ENCODE measurements at regions not wholly inside any gene's neighbourhood (a gene's known extent, or its start where the extent isn't known, plus 50 kb on each side); places are given as distances from the start of the nearest gene placed in this dataset.

DNA sequence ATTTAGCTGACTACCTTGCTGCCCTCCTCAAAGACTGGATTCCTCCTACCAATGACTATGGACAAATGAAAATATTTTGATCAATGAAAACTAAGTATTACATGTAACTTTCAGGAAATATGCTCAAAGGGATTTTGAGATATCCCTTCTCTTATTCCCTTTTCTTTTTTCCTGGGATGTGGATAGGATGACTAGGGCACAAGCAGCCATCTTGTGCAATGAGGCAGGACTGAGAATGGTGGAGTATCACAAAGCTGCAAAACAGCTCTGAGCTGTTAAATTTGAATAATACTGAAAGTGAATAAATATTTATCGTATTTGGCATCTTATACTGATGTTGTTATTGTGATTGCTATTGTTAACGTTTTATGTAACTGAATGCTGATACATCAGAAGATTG is 333.1 kb upstream of the NUDT12 start:
- TF ChIP-seq CTBP1 (IDR thresholded peaks at IDR 0.05; ENCODE audit: borderline replicate concordance) (no peak), HDGF (IDR thresholded peaks at IDR 0.05; ENCODE audit: borderline replicate concordance) (no peak), FOXK2 (IDR thresholded peaks at IDR 0.05) (no peak), ELF4 (IDR thresholded peaks at IDR 0.05) (no peak), BHLHE40 (IDR thresholded peaks at IDR 0.05; ENCODE audit: borderline replicate concordance) (no peak), FOXM1 (IDR thresholded peaks at IDR 0.05; ENCODE audit: borderline replicate concordance) (no peak)

All from HEK293T (cell line).